ENCODE measurements at regions not wholly inside any gene's neighbourhood (a gene's known extent, or its start where the extent isn't known, plus 50 kb on each side); places are given as distances from the start of the nearest gene placed in this dataset.

- no peaks in the 10 kb centered on the region for H3K27me3 ChIP-seq (ENCODE audit: control insufficient read depth in 4 of 4, insufficient read depth in 4 of 4, low read length in 3 of 4)
- no peak overlapping the region for H3K4me3 ChIP-seq (ENCODE audit: low read depth in 1 of 3, low read length in 3 of 3)
- no peak overlapping the region for H3K27ac ChIP-seq (ENCODE audit: low read depth in 1 of 2, low read length in 2 of 2)
- no peaks in the 10 kb centered on the region for H3K36me3 ChIP-seq (ENCODE audit: control insufficient read depth in 4 of 4, insufficient read depth in 3 of 4, low read depth in 1 of 4, low read length in 3 of 4)
- 91% methylated on average over 1 of the region's 1 CpG for WGBS
- H3K9me3 ChIP-seq (ENCODE audit: control insufficient read depth in 4 of 4, low read length in 3 of 4), result no peaks in the 10 kb centered on the region
- H3K9ac ChIP-seq (ENCODE audit: low read depth in 1 of 2, low read length in 2 of 2), result no peak overlapping the region
- no peaks in the 10 kb centered on the region for H3K4me1 ChIP-seq (ENCODE audit: control insufficient read depth in 4 of 4, insufficient read depth in 4 of 4, low read length in 3 of 4)
- DNase-seq (ENCODE audit: low spot score), result no peak
- no peak for TF ChIP-seq HNF4A (conservative IDR thresholded peaks at IDR 0.05)
- TF ChIP-seq RAD21 (IDR thresholded peaks at IDR 0.05), result peak in 1 of 2 donors; percentile 34
- TF ChIP-seq YY1 (IDR thresholded peaks at IDR 0.05), result no peak
Observed at GRCh38 chr4:126396703-126397102, 1081.9 kb downstream of the FAT4 start.

- TF ChIP-seq MAX (IDR thresholded peaks at IDR 0.05) (no peak), HNF4A (conservative IDR thresholded peaks at IDR 0.05) (no peak), RXRA (IDR thresholded peaks at IDR 0.05) (no peak), REST (IDR thresholded peaks at IDR 0.05) (no peak), FOXA1 (IDR thresholded peaks at IDR 0.05) (no peak), FOXA2 (IDR thresholded peaks at IDR 0.05) (no peak), ZBTB33 (IDR thresholded peaks at IDR 0.05) (no peak)
- peaks cover 0 to 3% (median 0%) of the 10 kb centered on the region in 4 donors for H3K27me3 ChIP-seq (ENCODE audit: control insufficient read depth in 4 of 4, insufficient read depth in 4 of 4, low read length in 3 of 4)
- H3K4me3 ChIP-seq (ENCODE audit: low read depth in 1 of 3, low read length in 3 of 3), result no peak overlapping the region
- H3K4me1 ChIP-seq (ENCODE audit: control insufficient read depth in 4 of 4, insufficient read depth in 4 of 4, low read length in 3 of 4), result no peaks in the 10 kb centered on the region
- no peaks in the 10 kb centered on the region for H3K9me3 ChIP-seq (ENCODE audit: control insufficient read depth in 4 of 4, low read length in 3 of 4)
- 65% methylated on average over 1 of the region's 1 CpG for WGBS
- H3K9ac ChIP-seq (ENCODE audit: low read depth in 1 of 2, low read length in 2 of 2), result no peak overlapping the region
- no peaks in the 10 kb centered on the region for H3K36me3 ChIP-seq (ENCODE audit: control insufficient read depth in 4 of 4, insufficient read depth in 3 of 4, low read depth in 1 of 4, low read length in 3 of 4)
- no peak for DNase-seq (ENCODE audit: low spot score)
- no peak overlapping the region for H3K27ac ChIP-seq (ENCODE audit: low read depth in 1 of 2, low read length in 2 of 2)
Observed at GRCh38 chr4:126404549-126404948, 1089.8 kb downstream of the FAT4 start.

DNA sequence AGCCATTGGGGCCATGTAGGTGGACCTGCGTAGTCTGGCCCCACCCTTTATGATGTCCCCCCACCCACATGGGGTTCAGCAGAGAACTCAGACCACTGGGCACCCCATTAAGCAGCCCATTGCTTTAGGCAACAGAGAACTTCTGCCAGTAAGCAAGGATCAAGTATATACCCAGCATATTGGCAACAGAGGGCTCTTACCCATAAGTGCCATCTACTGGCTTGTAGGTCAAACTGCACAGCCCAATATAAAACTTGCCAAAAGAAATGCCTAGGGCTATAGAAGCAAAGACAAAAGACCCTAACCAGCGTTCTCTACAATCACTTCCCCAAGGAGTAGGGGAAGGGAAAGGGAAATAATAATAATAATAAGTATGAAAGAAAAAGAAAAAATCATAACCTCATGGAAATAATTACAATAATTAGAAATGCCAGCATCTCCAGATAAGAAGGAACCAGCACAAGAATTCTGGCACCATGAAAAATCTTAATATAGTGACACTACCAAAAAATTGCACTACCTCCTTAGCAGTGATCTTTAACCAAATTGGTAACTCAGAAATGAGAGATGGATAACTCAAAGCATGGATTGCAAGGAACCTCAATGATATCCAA lies 1090.7 kb downstream of the FAT4 start:
- H3K27me3 ChIP-seq (ENCODE audit: control insufficient read depth in 4 of 4, insufficient read depth in 4 of 4, low read length in 3 of 4), result peaks cover 0 to 3% (median 0%) of the 10 kb centered on the region in 4 donors
- no peaks in the 10 kb centered on the region for H3K9me3 ChIP-seq (ENCODE audit: control insufficient read depth in 4 of 4, low read length in 3 of 4)
- 60% methylated on average over 2 of the region's 2 CpGs for WGBS
- no peaks in the 10 kb centered on the region for H3K36me3 ChIP-seq (ENCODE audit: control insufficient read depth in 4 of 4, insufficient read depth in 3 of 4, low read depth in 1 of 4, low read length in 3 of 4)
- peak; percentile 54 for TF ChIP-seq CTCF (IDR thresholded peaks at IDR 0.05; ENCODE audit: low read depth, low read length, missing input control)
- peak; percentile 65 to 75 for TF ChIP-seq RAD21 (IDR thresholded peaks at IDR 0.05)
- TF ChIP-seq FOXA2 (IDR thresholded peaks at IDR 0.05), result no peak
- no peak overlapping the region for H3K9ac ChIP-seq (ENCODE audit: low read depth in 1 of 2, low read length in 2 of 2)
- no peak overlapping the region for H3K27ac ChIP-seq (ENCODE audit: low read depth in 1 of 2, low read length in 2 of 2)
- DNase-seq (ENCODE audit: low spot score), result no peak
- H3K4me3 ChIP-seq (ENCODE audit: low read depth in 1 of 3, low read length in 3 of 3), result no peak overlapping the region
- no peaks in the 10 kb centered on the region for H3K4me1 ChIP-seq (ENCODE audit: control insufficient read depth in 4 of 4, insufficient read depth in 4 of 4, low read length in 3 of 4)
